LNCAP (cell line): ENCODE measurements at regions not wholly inside any gene's neighbourhood (a gene's known extent, or its start where the extent isn't known, plus 50 kb on each side); places are given as distances from the start of the nearest gene placed in this dataset.

Experiments used
- CTCF ChIP-seq: fragments of 450-650 bp; IDR thresholded peaks from 2 replicates; pipeline ENCODE4 v1.5.1; 2017; ENCODE audit warnings: mild to moderate bottlenecking

GRCh38 chr11:33533386-33534052 is 167.1 kb downstream of the C11orf91 start:
- TF ChIP-seq CTCF: no peak

GRCh38 chr11:33532720-33533385 is 167.8 kb downstream of the C11orf91 start:
- TF ChIP-seq CTCF: no peak

- no peak for TF ChIP-seq CTCF
These were observed 168.4 kb downstream of the C11orf91 start for GRCh38 chr11:33532257-33532656.

GRCh38 chr11:33531743-33532181 is 168.9 kb downstream of the C11orf91 start:
- TF ChIP-seq CTCF: no peak

- TF ChIP-seq CTCF: no peak
These were observed 169.8 kb downstream of the C11orf91 start for GRCh38 chr11:33530815-33531214.

- TF ChIP-seq CTCF: no peak
These were observed 171.2 kb downstream of the C11orf91 start for GRCh38 chr11:33529461-33529860.

- no peak for TF ChIP-seq CTCF
These were observed 174.8 kb downstream of the C11orf91 start for GRCh38 chr11:33525789-33526188.
